Astrocyte (in vitro differentiated cells and primary cell): ENCODE measurements at regions not wholly inside any gene's neighbourhood (a gene's known extent, or its start where the extent isn't known, plus 50 kb on each side); places are given as distances from the start of the nearest gene placed in this dataset.

Experiments
- DNase-seq: peaks from one replicate; pipeline ENCODE4 v3.0.0-alpha.2; 2010; ENCODE audit warnings: low read depth
- FAIRE-seq: peaks from 2 replicates; lab custom pipeline; 2011; peaks lifted over from hg19 to GRCh38; lab: Jason Lieb, UNC
- H2AFZ ChIP-seq: 2 replicates; pipeline ENCODE4 v1.6.0; 2012; ENCODE audit warnings: low read depth, low read length, inconsistent platforms
- H3K27ac ChIP-seq: 2 replicates; pipeline ENCODE4 v1.5.1; 2011; ENCODE audit warnings: low read depth, low read length, inconsistent platforms
- H3K27me3 ChIP-seq: 2 replicates; pipeline ENCODE4 v1.6.0; 2011; ENCODE audit warnings: low read length, inconsistent platforms; ENCODE audit not compliant: insufficient read depth
- H3K36me3 ChIP-seq: 2 replicates; pipeline ENCODE4 v1.5.1; 2011; ENCODE audit warnings: low read length, inconsistent platforms; ENCODE audit not compliant: insufficient read depth
- H3K4me1 ChIP-seq: 2 replicates; pipeline ENCODE4 v1.5.1; 2011; ENCODE audit warnings: low read length, inconsistent platforms; ENCODE audit not compliant: insufficient read depth
- H3K4me2 ChIP-seq: 2 replicates; pipeline ENCODE4 v1.6.0; 2012; ENCODE audit warnings: low read length, inconsistent platforms
- H3K4me3 ChIP-seq: 2 replicates; pipeline ENCODE4 v1.5.1; 2011; ENCODE audit warnings: low read depth, mild to moderate bottlenecking, low read length, inconsistent platforms; ENCODE audit not compliant: insufficient read depth
- H3K79me2 ChIP-seq: 2 replicates; pipeline ENCODE4 v1.6.0; 2012; ENCODE audit warnings: mild to moderate bottlenecking, low read length, inconsistent platforms; ENCODE audit not compliant: insufficient read depth
- H3K9ac ChIP-seq: 2 replicates; pipeline ENCODE4 v1.6.0; 2012; ENCODE audit warnings: mild to moderate bottlenecking, low read length, inconsistent platforms
- H3K9me3 ChIP-seq: 2 replicates; pipeline ENCODE4 v1.5.1; 2012; ENCODE audit warnings: low read depth, mild to moderate bottlenecking, low read length, inconsistent platforms; ENCODE audit not compliant: insufficient read depth
- H4K20me1 ChIP-seq: 2 replicates; pipeline ENCODE4 v1.6.0; 2012; ENCODE audit warnings: low read length, inconsistent platforms; ENCODE audit not compliant: insufficient read depth
- H3K27ac Mint-ChIP-seq: one replicate; pipeline ENCODE4 v1.8.0; 2021; ENCODE audit warnings: mild to moderate bottlenecking, mixed read lengths; ENCODE audit not compliant: unreplicated experiment
- H3K27me3 Mint-ChIP-seq: one replicate; pipeline ENCODE4 v1.8.0; 2021; ENCODE audit warnings: low read depth, mixed read lengths; ENCODE audit not compliant: unreplicated experiment
- H3K36me3 Mint-ChIP-seq: one replicate; pipeline ENCODE4 v1.8.0; 2021; ENCODE audit warnings: low read depth, mixed read lengths; ENCODE audit not compliant: unreplicated experiment
- H3K4me1 Mint-ChIP-seq: one replicate; pipeline ENCODE4 v1.8.0; 2021; ENCODE audit warnings: low read depth, mixed read lengths; ENCODE audit not compliant: unreplicated experiment
- H3K4me3 Mint-ChIP-seq: one replicate; pipeline ENCODE4 v1.8.0; 2021; ENCODE audit warnings: mild to moderate bottlenecking, moderate library complexity, mixed read lengths; ENCODE audit not compliant: unreplicated experiment
- H3K9me3 Mint-ChIP-seq: one replicate; pipeline ENCODE4 v1.8.0; 2021; ENCODE audit warnings: mild to moderate bottlenecking, mixed read lengths; ENCODE audit not compliant: unreplicated experiment
- EZH2 ChIP-seq: IDR thresholded peaks from 2 replicates; pipeline ENCODE4 v1.6.1; 2012; ENCODE audit warnings: mild to moderate bottlenecking, low read length, inconsistent platforms; ENCODE audit not compliant: insufficient read depth
- TF ChIP-seq, protein P1 (sequence below): IDR thresholded peaks from 2 replicates; pipeline ENCODE4 v1.5.1; 2011; ENCODE audit warnings: low read depth, mild to moderate bottlenecking, inconsistent platforms, low read length, moderate library complexity; ENCODE audit not compliant: insufficient read depth

DNA sequence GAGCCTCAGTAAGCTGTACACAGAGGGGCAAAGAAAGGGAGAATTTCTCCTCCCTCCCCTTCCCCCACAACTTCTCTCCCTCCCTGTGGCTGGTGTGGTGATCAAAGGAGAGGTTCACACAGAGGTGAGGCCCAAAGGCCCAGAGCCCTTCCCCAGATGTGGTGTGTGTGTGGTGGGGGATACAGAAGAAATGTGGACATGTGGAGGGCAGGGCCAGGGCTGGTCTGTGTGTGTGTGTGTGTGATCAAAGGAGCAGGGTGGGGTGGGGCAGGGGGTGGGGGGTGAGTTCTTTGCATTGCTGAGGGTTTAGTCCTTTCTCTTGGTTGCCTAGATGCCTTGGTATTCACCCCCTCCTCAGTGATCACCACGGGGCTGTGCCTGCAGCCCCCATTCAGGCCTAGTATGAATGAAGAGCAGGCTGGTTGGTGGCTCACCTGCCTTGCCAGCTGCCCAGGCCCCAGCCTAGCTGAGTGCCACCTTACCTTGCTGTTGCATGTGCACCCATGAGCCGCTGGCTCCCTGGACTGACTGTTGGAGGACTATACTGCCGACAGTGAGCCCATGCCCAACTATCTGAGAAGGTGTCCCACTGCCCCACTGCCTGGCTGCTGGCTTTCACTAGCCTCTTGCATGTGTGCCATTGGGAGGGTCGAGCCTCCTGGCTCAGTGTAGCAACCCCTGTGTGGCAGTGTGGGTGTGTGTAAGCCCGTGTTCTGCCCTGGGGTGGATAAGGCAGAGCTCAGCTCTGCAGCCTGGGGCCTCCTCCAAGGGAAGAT lies 101.9 kb downstream of the EFNB1 start:
- H3K4me1 ChIP-seq = peaks cover 13% of the 10 kb centered on the region
- FAIRE-seq = no peak
- H2AFZ ChIP-seq = no peak overlapping the region
- H3K27me3 ChIP-seq = no peaks in the 10 kb centered on the region
- Mint-ChIP-seq H3K27me3 (peaks cover under 1% of the 10 kb centered on the region), H3K9me3 (no peaks in the 10 kb centered on the region), H3K4me3 (peak overlapping the region; percentile 40), H3K36me3 (no peaks in the 10 kb centered on the region), H3K4me1 (peaks cover 9% of the 10 kb centered on the region), H3K27ac (no peak overlapping the region)
- no peaks in the 10 kb centered on the region for H3K79me2 ChIP-seq
- TF ChIP-seq, protein P1, sequence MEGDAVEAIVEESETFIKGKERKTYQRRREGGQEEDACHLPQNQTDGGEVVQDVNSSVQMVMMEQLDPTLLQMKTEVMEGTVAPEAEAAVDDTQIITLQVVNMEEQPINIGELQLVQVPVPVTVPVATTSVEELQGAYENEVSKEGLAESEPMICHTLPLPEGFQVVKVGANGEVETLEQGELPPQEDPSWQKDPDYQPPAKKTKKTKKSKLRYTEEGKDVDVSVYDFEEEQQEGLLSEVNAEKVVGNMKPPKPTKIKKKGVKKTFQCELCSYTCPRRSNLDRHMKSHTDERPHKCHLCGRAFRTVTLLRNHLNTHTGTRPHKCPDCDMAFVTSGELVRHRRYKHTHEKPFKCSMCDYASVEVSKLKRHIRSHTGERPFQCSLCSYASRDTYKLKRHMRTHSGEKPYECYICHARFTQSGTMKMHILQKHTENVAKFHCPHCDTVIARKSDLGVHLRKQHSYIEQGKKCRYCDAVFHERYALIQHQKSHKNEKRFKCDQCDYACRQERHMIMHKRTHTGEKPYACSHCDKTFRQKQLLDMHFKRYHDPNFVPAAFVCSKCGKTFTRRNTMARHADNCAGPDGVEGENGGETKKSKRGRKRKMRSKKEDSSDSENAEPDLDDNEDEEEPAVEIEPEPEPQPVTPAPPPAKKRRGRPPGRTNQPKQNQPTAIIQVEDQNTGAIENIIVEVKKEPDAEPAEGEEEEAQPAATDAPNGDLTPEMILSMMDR = no peak
- no peak for TF ChIP-seq EZH2
- no peaks in the 10 kb centered on the region for H3K9me3 ChIP-seq
- H3K4me3 ChIP-seq = no peak overlapping the region
- H3K27ac ChIP-seq = no peak overlapping the region
- H3K4me2 ChIP-seq = peak overlapping the region; percentile 15
- no peaks in the 10 kb centered on the region for H3K36me3 ChIP-seq
- no peak overlapping the region for H3K9ac ChIP-seq
- no peaks in the 10 kb centered on the region for H4K20me1 ChIP-seq
- DNase-seq = peak; percentile 50

DNA sequence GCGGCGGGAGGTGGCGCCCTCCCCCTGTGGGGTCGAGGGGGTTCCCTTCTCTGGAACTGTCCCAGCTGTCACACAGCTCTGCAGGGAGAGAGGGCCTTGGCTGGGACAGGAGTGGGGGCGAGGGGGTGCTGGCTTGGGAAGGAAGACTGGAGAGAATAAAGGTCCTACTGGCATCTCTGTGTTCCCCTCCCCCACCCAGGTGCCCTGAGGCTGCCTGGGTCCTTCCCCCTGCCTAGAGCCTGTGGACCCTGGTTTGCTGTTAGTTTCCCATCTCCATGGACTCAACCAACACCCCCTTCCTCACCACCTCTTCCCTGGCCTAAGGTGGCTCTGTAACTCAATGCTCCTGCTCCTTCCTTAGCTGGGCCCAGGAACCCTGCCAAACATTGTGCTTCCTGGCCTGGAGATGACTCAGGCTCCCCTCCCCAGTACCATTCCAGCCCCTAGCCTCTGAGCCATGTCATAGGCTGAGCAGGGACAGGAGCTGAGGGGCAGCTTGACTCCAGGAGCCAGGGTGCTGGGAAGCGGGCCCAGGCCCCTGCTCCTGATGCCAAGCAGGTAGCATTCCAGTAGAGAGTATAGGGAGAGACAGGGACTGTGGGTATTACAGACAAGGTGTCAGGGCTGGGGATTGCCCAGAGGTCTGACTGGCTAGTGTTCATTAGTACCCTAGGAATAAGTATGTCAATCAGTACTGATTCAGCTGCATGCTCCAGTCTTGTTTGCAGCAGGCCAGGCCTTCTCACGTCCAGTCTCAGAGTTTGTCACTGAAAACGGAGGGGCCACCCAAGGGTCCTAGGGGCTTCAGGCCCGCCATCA lies 100.7 kb downstream of the EFNB1 start:
- Histone ChIP-seq H3K9ac (no peak overlapping the region), H3K4me2 (peak overlapping the region; percentile 11), H3K9me3 (no peaks in the 10 kb centered on the region), H4K20me1 (no peaks in the 10 kb centered on the region), H3K4me1 (peaks cover 13% of the 10 kb centered on the region), H3K27me3 (no peaks in the 10 kb centered on the region), H3K36me3 (no peaks in the 10 kb centered on the region), H3K27ac (no peak overlapping the region), H3K79me2 (no peaks in the 10 kb centered on the region), H3K4me3 (no peak overlapping the region), H2AFZ (no peak overlapping the region)
- H3K36me3 Mint-ChIP-seq = no peaks in the 10 kb centered on the region
- peaks cover 9% of the 10 kb centered on the region for H3K4me1 Mint-ChIP-seq
- no peaks in the 10 kb centered on the region for H3K9me3 Mint-ChIP-seq
- no peak overlapping the region for H3K4me3 Mint-ChIP-seq
- H3K27ac Mint-ChIP-seq = peak overlapping the region; percentile 81
- H3K27me3 Mint-ChIP-seq = peaks cover 3% of the 10 kb centered on the region
- FAIRE-seq (peak; percentile 77), DNase-seq (peak; percentile 79)
- TF ChIP-seq EZH2 = no peak
- TF ChIP-seq, protein P1 = no peak
